ENCODE measurements at regions not wholly inside any gene's neighbourhood (a gene's known extent, or its start where the extent isn't known, plus 50 kb on each side); places are given as distances from the start of the nearest gene placed in this dataset.

DNA sequence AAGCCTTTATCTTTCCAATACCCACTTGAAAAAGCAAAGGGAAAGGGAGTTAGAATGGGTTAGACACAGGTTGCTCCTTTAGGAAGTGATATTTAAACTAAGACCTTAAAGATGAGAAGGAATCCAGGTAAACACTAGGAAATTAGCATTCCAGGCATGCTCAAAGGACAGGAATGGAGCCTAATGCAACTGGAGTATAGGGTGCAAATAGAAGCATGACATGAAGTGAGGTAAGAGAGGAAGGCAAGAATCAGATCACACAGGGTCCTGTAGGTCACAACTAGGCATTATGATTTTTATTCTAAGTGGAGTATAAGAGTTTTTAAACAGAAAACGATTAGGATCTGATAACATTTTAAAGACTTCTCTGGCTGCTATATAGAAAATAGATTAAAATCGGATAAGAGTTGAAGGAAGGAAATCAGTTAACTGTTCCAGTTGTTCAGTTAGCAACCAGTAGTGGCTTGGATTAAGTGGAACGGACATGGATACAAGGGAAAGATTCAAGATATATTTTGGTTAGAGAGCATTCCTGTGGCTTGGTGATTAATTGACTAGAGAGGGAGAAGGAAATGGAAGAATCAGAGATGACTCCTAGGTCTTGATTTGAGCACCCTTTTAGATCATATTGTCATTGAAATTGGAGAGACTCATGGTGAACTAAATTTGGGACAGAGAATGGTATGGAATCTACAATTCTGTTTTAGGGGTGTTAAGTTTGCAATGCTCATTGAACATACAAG is 95.9 kb downstream of the FBXO4 start:
- Histone ChIP-seq H3K27me3 (ENCODE audit: control insufficient read depth in 1 of 2, insufficient read depth in 2 of 2, low read length in 2 of 2) (peaks cover 0 to 9% of the 10 kb centered on the region in 2 experiments), H3K27ac (ENCODE audit: low read depth in 1 of 2, low read length in 2 of 2) (no peak overlapping the region), H3K9me3 (ENCODE audit: control insufficient read depth in 1 of 2, insufficient read depth in 1 of 2, low read length in 2 of 2) (no peaks in the 10 kb centered on the region), H3K4me1 (ENCODE audit: insufficient read depth, low read length) (no peaks in the 10 kb centered on the region), H3K4me3 (ENCODE audit: low read length) (no peak overlapping the region), H3K36me3 (ENCODE audit: insufficient read depth, low read length) (no peaks in the 10 kb centered on the region)
- intact Hi-C loops (cut with DNase I, micrococcal nuclease) = no loop called here
- Mint-ChIP-seq H3K9me3 (no peaks in the 10 kb centered on the region), H3K4me3 (no peak overlapping the region), H3K4me1 (ENCODE audit: low read depth) (no peaks in the 10 kb centered on the region), H3K27me3 (peaks cover 18% of the 10 kb centered on the region), H3K27ac (no peak overlapping the region), H3K36me3 (ENCODE audit: low read depth) (no peaks in the 10 kb centered on the region)
- no peak for ATAC-seq (ENCODE audit: poor library complexity)
- CTCF ChIA-PET = no interaction called here
- POLR2A ChIA-PET = no interaction called here
- TF ChIP-seq, protein P1, sequence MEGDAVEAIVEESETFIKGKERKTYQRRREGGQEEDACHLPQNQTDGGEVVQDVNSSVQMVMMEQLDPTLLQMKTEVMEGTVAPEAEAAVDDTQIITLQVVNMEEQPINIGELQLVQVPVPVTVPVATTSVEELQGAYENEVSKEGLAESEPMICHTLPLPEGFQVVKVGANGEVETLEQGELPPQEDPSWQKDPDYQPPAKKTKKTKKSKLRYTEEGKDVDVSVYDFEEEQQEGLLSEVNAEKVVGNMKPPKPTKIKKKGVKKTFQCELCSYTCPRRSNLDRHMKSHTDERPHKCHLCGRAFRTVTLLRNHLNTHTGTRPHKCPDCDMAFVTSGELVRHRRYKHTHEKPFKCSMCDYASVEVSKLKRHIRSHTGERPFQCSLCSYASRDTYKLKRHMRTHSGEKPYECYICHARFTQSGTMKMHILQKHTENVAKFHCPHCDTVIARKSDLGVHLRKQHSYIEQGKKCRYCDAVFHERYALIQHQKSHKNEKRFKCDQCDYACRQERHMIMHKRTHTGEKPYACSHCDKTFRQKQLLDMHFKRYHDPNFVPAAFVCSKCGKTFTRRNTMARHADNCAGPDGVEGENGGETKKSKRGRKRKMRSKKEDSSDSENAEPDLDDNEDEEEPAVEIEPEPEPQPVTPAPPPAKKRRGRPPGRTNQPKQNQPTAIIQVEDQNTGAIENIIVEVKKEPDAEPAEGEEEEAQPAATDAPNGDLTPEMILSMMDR (IDR thresholded peaks at IDR 0.05) = no peak
- no peak for DNase-seq

DNA sequence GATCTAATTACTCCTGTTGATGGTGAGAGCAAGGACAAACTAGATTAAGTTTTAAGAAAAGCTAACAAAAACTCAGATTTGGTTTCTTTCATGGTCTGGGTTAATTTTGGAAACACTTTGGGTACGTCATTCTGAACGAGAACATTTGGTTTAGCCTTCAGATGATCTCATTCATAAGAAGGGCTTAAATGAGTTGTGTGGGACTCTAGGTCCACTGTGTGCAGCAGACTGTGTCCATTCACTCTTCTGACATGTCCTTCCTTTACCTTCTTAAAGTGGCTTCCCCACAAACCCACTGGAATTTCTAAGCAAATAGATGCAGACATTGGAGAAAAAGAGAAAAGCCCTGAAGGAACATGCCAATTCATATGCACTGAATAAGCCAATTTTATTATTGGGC is 96.8 kb downstream of the FBXO4 start:
- H3K27me3 ChIP-seq (ENCODE audit: control insufficient read depth in 1 of 2, insufficient read depth in 2 of 2, low read length in 2 of 2) = peaks cover 0 to 7% of the 10 kb centered on the region in 2 experiments
- no peak overlapping the region for H3K4me3 ChIP-seq (ENCODE audit: low read length)
- H3K9me3 ChIP-seq (ENCODE audit: control insufficient read depth in 1 of 2, insufficient read depth in 1 of 2, low read length in 2 of 2) = no peaks in the 10 kb centered on the region
- H3K27ac Mint-ChIP-seq = no peak overlapping the region
- H3K4me3 Mint-ChIP-seq = no peak overlapping the region
- no peak overlapping the region for H3K27ac ChIP-seq (ENCODE audit: low read depth in 1 of 2, low read length in 2 of 2)
- intact Hi-C loops (cut with DNase I, micrococcal nuclease) = no loop called here
- no peaks in the 10 kb centered on the region for H3K36me3 ChIP-seq (ENCODE audit: insufficient read depth, low read length)
- ChIA-PET POLR2A (no interaction called here), CTCF (no interaction called here)
- H3K4me1 ChIP-seq (ENCODE audit: insufficient read depth, low read length) = no peaks in the 10 kb centered on the region
- no peaks in the 10 kb centered on the region for H3K36me3 Mint-ChIP-seq (ENCODE audit: low read depth)
- ATAC-seq (ENCODE audit: poor library complexity) = no peak
- no peaks in the 10 kb centered on the region for H3K4me1 Mint-ChIP-seq (ENCODE audit: low read depth)
- TF ChIP-seq, protein P1 (IDR thresholded peaks at IDR 0.05) = no peak
- no peak for DNase-seq
- no peaks in the 10 kb centered on the region for H3K9me3 Mint-ChIP-seq
- peaks cover 24% of the 10 kb centered on the region for H3K27me3 Mint-ChIP-seq

DNA sequence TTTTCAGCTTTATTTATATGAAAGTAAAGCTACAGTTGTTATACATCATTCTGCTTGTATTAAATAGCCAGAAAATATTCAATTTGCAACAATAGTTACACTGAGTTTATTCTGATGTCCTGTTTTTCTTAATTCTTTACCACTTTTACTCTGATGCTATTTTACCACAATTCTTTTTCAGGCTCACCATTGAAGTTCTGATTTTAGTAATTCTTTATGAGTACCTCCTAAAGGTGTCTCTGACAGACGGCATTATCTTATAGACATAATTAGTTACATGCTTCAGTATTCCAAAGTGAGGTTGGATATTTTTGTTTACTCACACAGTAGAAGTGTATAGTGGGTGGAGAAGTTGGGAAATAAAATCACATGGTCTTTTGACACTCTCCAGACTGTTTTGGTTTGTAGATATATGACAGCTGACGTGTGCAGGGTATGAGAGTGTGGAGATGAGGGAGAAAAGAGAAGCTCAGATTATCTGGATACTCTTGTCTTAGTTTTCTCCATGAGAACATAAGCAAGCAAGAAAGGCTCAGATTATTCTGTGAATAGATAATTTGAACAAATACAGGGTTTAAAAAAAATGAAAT is 97.4 kb downstream of the FBXO4 start:
- no peaks in the 10 kb centered on the region for H3K4me1 ChIP-seq (ENCODE audit: insufficient read depth, low read length)
- POLR2A ChIA-PET = no interaction called here
- intact Hi-C loops (cut with DNase I, micrococcal nuclease) = no loop called here
- peaks cover 0 to 7% of the 10 kb centered on the region in 2 experiments for H3K27me3 ChIP-seq (ENCODE audit: control insufficient read depth in 1 of 2, insufficient read depth in 2 of 2, low read length in 2 of 2)
- H3K36me3 Mint-ChIP-seq (ENCODE audit: low read depth) = no peaks in the 10 kb centered on the region
- no peaks in the 10 kb centered on the region for H3K4me1 Mint-ChIP-seq (ENCODE audit: low read depth)
- ATAC-seq (ENCODE audit: poor library complexity) (no peak), DNase-seq (no peak)
- H3K27ac ChIP-seq (ENCODE audit: low read depth in 1 of 2, low read length in 2 of 2) = no peak overlapping the region
- peaks cover 26% of the 10 kb centered on the region for H3K27me3 Mint-ChIP-seq
- no peak overlapping the region for H3K4me3 Mint-ChIP-seq
- H3K9me3 Mint-ChIP-seq = no peaks in the 10 kb centered on the region
- no peak overlapping the region for H3K4me3 ChIP-seq (ENCODE audit: low read length)
- TF ChIP-seq, protein P1 (IDR thresholded peaks at IDR 0.05) = no peak
- CTCF ChIA-PET = no interaction called here
- H3K27ac Mint-ChIP-seq = no peak overlapping the region
- H3K9me3 ChIP-seq (ENCODE audit: control insufficient read depth in 1 of 2, insufficient read depth in 1 of 2, low read length in 2 of 2) = no peaks in the 10 kb centered on the region
- H3K36me3 ChIP-seq (ENCODE audit: insufficient read depth, low read length) = no peaks in the 10 kb centered on the region

Measured in CD4-positive, alpha-beta T cell (primary cell).